GM11168 (cell line): ENCODE measurements at regions not wholly inside any gene's neighbourhood (a gene's known extent, or its start where the extent isn't known, plus 50 kb on each side); places are given as distances from the start of the nearest gene placed in this dataset.
"Not testable (repeated sequence)": the region's sequence is repeated elsewhere in the genome, so short reads cannot be mapped to it uniquely, and the experiment has no call there.

Experiments
- in situ Hi-C: fragments of 300-500 bp; cut with MboI; formaldehyde crosslinking; loops from one replicate; pipeline ENCODE4 v1.12.0; 2022; ENCODE audit warnings: low sequenced_read_pairs; ENCODE audit not compliant: unreplicated experiment

- in situ Hi-C loops = no loop called here
Measured at GRCh38 chrX:113790987-113791386, 792.9 kb upstream of the HTR2C start.

GRCh38 chrX:113784754-113785153 is 799.1 kb upstream of the HTR2C start:
- in situ Hi-C loops = not testable (repeated sequence)

- in situ Hi-C loops = no loop called here
Measured at GRCh38 chrX:113770806-113771205, 813.1 kb upstream of the HTR2C start.

- in situ Hi-C loops = no loop called here
Measured at GRCh38 chrX:113770071-113770470, 813.8 kb upstream of the HTR2C start.

- in situ Hi-C loops = no loop called here
Measured at GRCh38 chrX:113759422-113759821, 824.5 kb upstream of the HTR2C start.

GRCh38 chrX:113747274-113747973 is 836.5 kb upstream of the HTR2C start:
- in situ Hi-C loops = no loop called here

- in situ Hi-C loops = no loop called here
Measured at GRCh38 chrX:113743069-113743468, 840.8 kb upstream of the HTR2C start.

GRCh38 chrX:113741744-113742143 is 842.1 kb upstream of the HTR2C start:
- in situ Hi-C loops = no loop called here

GRCh38 chrX:113728937-113729336 is 854.9 kb upstream of the HTR2C start:
- in situ Hi-C loops = no loop called here

- in situ Hi-C loops = no loop called here
Measured at GRCh38 chrX:113726898-113727297, 857.0 kb upstream of the HTR2C start.

GRCh38 chrX:113726466-113726865 is 857.4 kb upstream of the HTR2C start:
- in situ Hi-C loops = no loop called here

- in situ Hi-C loops = no loop called here
Measured at GRCh38 chrX:113726009-113726408, 857.9 kb upstream of the HTR2C start.

- in situ Hi-C loops = no loop called here
Measured at GRCh38 chrX:113699939-113700338, 859.3 kb upstream of the AMOT start.

GRCh38 chrX:113675278-113675677 is 834.6 kb upstream of the AMOT start:
- in situ Hi-C loops = no loop called here

- in situ Hi-C loops = no loop called here
Measured at GRCh38 chrX:113651306-113651705, 810.7 kb upstream of the AMOT start.

GRCh38 chrX:113644426-113644825 is 803.8 kb upstream of the AMOT start:
- in situ Hi-C loops = no loop called here

GRCh38 chrX:113634565-113634964 is 793.9 kb upstream of the AMOT start:
- in situ Hi-C loops = no loop called here

GRCh38 chrX:113629326-113629725 is 788.7 kb upstream of the AMOT start:
- in situ Hi-C loops = no loop called here

GRCh38 chrX:113594123-113594841 is 753.7 kb upstream of the AMOT start:
- in situ Hi-C loops = no loop called here

- in situ Hi-C loops = no loop called here
Measured at GRCh38 chrX:113586281-113586898, 745.8 kb upstream of the AMOT start.

GRCh38 chrX:113580486-113580885 is 739.9 kb upstream of the AMOT start:
- in situ Hi-C loops = no loop called here
